Right lobe of liver (tissue), 6 donors: ENCODE measurements at regions not wholly inside any gene's neighbourhood (a gene's known extent, or its start where the extent isn't known, plus 50 kb on each side); places are given as distances from the start of the nearest gene placed in this dataset.
"Not testable (repeated sequence)": the region's sequence is repeated elsewhere in the genome, so short reads cannot be mapped to it uniquely, and the experiment has no call there.

Experiments
- ATAC-seq, 4 donors: fragments of 200-7000 bp; cut with Tn5 transposase; one replicate each; pipeline ENCODE4 v1.9.1; 2020; ENCODE audit warnings: mild to moderate bottlenecking in 4 of 4, moderate library complexity in 4 of 4
- DNase-seq, 3 donors: peaks; one replicate each; pipeline ENCODE4 v3.0.0-alpha.2; 2020
- H3K27ac ChIP-seq, 3 donors: fragments of 200-600 bp; one replicate each; pipeline ENCODE4 v1.8.0; 2022
- H3K27me3 ChIP-seq, 2 donors: fragments of 200-600 bp; one replicate each; pipeline ENCODE4 v1.8.0; 2022
- H3K36me3 ChIP-seq, 4 donors: fragments of 200-600 bp; sonication (generic) in 1 of 4; one replicate each; pipeline versions ENCODE4 v1.5.1 to v1.8.0; 2017 to 2022; ENCODE audit warnings: control low read depth in 1 of 4
- H3K4me1 ChIP-seq, 4 donors: fragments of 200-600 bp; sonication (generic) in 1 of 4; one replicate each; pipeline versions ENCODE4 v1.5.1 to v1.8.0; 2017 to 2022; ENCODE audit warnings: control low read depth in 1 of 4
- H3K4me3 ChIP-seq, 3 donors: fragments of 200-600 bp; one replicate each; pipeline ENCODE4 v1.8.0; 2022
- H3K9me3 ChIP-seq, 4 donors: fragments of 200-600 bp; sonication (generic) in 1 of 4; one replicate each; pipeline versions ENCODE4 v1.5.1 to v1.8.0; 2017 to 2022; ENCODE audit warnings: control low read depth in 1 of 4
- POLR2A ChIP-seq: fragments of 450-650 bp; IDR thresholded peaks from one replicate; pipeline ENCODE4 v1.6.1; 2017; ENCODE audit warnings: antibody characterized with exemption, mild to moderate bottlenecking
- WGBS: methylation state at CpG from one replicate; pipeline ENCODE4 v1.1.6; 2018; ENCODE audit warnings: low coverage, low lambda C conversion rate; ENCODE audit not compliant: insufficient coverage; ENCODE audit errors: missing lambda C conversion rate; 5-methylcytosine and 5-hydroxymethylcytosine counted together
- intact Hi-C, 2 donors: fragments of 100-400 bp; cut with DNase I; formaldehyde crosslinking; loops; one replicate each; pipeline versions ENCODE4 v1.11.2 to v1.14.1; 2022
- TF ChIP-seq, protein P1 (sequence below), 4 donors: fragments of 200-600 bp in 3 of 4; fragments of 450-650 bp in 1 of 4; IDR thresholded peaks; one replicate each; pipeline versions ENCODE4 v1.5.1 to v1.8.0; 2016 to 2022; ENCODE audit warnings: antibody characterized with exemption in 4 of 4, mild to moderate bottlenecking in 2 of 4
- donor health status: DM: no; HTN: yes; CAD: no.
- donor health status: DM: no; HTN: no; CAD: no.
- donor health status: DM: no; HTN: no; CAD: no.
- donor health status: DM: no; HTN: yes; CAD: no.
- donor health status: DM: no; HTN: yes; CAD: no.

DNA sequence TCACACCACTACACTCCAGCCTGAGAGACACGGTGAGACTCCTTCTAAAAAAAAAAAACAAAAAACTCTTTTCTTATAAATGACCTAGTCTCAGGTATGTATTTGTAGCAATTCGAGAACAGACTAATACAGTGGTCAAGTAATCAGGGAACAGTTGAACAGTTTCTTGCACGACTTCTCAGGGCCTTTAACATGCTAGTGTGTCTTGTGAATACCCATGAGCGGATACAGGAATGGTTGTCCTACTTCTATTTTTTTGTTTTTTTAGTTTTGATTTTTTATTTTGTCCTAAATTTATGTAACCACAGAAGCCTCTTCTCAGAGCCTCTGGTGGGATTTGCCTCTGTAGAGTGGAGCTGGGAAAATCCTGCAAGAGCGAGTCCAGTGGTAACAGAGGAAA lies 71.0 kb upstream of the NANOS1 start:
- no peaks in the 10 kb centered on the region for H3K9me3 ChIP-seq
- intact Hi-C loops = no loop called here

DNA sequence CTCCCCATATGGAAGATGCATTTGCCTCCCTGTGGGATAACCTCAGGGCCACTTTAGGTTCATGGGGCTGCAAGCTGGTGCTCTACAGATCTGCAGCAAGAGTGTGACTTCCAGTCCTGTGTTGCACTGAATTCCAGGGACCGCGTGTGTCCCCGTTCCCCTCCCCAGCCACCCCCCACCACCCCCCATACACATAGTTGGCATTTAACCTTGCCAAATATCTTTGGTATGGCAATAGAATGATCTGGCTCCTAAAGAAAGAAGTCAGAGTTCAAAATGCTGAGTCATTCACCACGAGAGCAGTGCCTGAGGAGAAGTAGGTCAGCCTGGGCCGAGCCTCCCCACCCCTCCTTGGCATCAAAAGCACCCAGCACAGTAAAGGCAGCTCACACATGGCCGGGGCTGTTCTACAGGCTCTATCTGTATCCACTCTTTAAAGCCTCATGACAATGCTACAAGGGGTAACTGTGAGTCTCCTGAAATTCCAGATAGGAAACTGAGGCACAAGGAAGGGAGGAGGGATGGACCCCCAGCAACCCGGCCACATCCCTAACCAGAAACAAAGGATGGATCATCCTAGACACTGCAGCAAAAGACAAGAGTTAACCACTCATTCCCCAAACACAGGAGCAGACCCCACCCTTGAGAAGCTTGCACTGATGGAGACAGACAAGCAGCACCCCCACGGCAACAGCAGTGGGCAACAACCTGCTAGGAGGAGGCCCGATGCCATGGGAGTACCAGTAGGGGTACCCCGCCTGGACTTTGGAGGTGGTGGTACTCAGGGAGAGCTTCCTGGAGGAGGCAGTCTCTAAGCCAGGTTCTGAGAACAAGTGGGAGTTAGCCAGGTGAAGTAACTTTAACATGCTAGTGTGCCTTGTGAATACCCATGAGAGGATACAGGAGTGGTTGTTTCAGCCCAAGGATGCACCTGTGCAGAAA lies 70.3 kb upstream of the NANOS1 start:
- H3K4me1 ChIP-seq = peaks cover 0 to 11% (median 0%) of the 10 kb centered on the region in 4 donors
- TF ChIP-seq, protein P1, sequence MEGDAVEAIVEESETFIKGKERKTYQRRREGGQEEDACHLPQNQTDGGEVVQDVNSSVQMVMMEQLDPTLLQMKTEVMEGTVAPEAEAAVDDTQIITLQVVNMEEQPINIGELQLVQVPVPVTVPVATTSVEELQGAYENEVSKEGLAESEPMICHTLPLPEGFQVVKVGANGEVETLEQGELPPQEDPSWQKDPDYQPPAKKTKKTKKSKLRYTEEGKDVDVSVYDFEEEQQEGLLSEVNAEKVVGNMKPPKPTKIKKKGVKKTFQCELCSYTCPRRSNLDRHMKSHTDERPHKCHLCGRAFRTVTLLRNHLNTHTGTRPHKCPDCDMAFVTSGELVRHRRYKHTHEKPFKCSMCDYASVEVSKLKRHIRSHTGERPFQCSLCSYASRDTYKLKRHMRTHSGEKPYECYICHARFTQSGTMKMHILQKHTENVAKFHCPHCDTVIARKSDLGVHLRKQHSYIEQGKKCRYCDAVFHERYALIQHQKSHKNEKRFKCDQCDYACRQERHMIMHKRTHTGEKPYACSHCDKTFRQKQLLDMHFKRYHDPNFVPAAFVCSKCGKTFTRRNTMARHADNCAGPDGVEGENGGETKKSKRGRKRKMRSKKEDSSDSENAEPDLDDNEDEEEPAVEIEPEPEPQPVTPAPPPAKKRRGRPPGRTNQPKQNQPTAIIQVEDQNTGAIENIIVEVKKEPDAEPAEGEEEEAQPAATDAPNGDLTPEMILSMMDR (IDR thresholded peaks at IDR 0.05) = no peak
- TF ChIP-seq POLR2A = no peak
- intact Hi-C loops = no loop called here
- DNase-seq = peak in 1 of 3 donors; percentile 64
- peak; percentile 63 to 94 (median 79) for ATAC-seq
- no peaks in the 10 kb centered on the region for H3K27me3 ChIP-seq
- H3K36me3 ChIP-seq = no peaks in the 10 kb centered on the region
- WGBS = 24% methylated on average over 5 of the region's 10 CpGs
- no peak overlapping the region for H3K27ac ChIP-seq
- H3K4me3 ChIP-seq = no peak overlapping the region
- no peaks in the 10 kb centered on the region for H3K9me3 ChIP-seq

More for the DNA sequence above, 71.0 kb upstream of the NANOS1 start:
- Histone ChIP-seq H3K4me1 (peaks cover 0 to 11% (median 0%) of the 10 kb centered on the region in 4 donors), H3K27ac (no peak overlapping the region), H3K4me3 (no peak overlapping the region), H3K36me3 (no peaks in the 10 kb centered on the region), H3K27me3 (no peaks in the 10 kb centered on the region)
- 93% methylated on average over 4 of the region's 5 CpGs for WGBS
- ATAC-seq (no peak), DNase-seq (no peak)
- no peak for TF ChIP-seq POLR2A
- TF ChIP-seq, protein P1 (IDR thresholded peaks at IDR 0.05) = no peak

DNA sequence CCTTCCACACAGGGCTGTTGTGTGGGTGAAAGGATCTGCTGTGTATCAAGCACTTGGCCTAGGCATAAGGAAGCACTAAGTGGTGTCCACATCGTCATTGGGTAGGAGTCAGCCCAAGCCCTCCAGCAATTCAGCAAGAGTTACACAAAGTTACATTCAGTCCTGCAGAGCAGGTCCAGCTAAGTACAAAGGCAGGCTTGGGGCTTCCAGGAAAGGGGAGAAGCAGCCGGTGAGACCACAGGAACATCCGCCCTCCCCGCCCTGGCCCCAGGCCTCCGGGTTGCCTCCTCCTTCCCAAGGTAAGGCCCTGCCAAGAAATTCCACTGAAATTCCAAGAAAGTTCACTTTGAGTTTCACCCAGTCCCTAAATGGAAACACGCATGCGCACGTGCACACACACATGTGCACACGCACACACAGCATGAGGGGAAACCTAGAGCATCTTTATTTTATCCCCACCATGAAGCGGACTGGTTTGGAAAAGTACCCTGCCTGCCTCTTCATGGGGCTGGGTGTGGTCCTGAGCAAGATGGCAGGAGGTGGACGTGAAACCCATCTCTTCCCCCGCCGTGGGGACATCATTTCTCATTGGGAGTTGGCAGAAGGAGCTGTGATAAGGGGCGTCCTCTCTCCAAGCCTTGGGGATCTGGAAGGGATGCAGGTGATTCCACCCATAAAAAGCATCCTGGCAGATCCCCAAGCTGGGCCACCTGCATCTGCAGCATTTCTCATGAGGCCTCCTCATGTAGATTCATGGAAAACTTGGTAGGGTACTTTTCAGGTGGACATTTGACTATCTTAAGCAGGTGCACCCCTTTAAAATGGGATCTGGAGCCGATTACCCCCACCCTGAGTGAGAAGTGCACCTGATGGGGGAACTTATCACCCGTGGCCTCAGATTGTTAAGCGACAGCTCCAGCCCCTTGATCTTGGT lies 69.1 kb upstream of the NANOS1 start:
- Histone ChIP-seq H3K27me3 (no peaks in the 10 kb centered on the region), H3K4me3 (no peak overlapping the region), H3K36me3 (no peaks in the 10 kb centered on the region), H3K27ac (no peak overlapping the region), H3K9me3 (no peaks in the 10 kb centered on the region), H3K4me1 (peaks cover 0 to 11% (median 0%) of the 10 kb centered on the region in 4 donors)
- ATAC-seq (no peak), DNase-seq (peak in 1 of 3 donors; percentile 38)
- no peak for TF ChIP-seq POLR2A
- TF ChIP-seq, protein P1 (IDR thresholded peaks at IDR 0.05) = no peak
- 73% methylated on average over 7 of the region's 17 CpGs for WGBS
- intact Hi-C loops = no loop called here

- no peak overlapping the region for H3K4me3 ChIP-seq
- peak in 1 of 3 donors; percentile 25 for DNase-seq
- H3K27ac ChIP-seq = no peak overlapping the region
- no peaks in the 10 kb centered on the region for H3K36me3 ChIP-seq
- 70% methylated on average over 6 of the region's 7 CpGs for WGBS
- intact Hi-C loops = no loop called here
- H3K27me3 ChIP-seq = no peaks in the 10 kb centered on the region
- no peak for ATAC-seq
- no peak for TF ChIP-seq POLR2A
- TF ChIP-seq, protein P1 (IDR thresholded peaks at IDR 0.05) = no peak
- no peaks in the 10 kb centered on the region for H3K9me3 ChIP-seq
- H3K4me1 ChIP-seq = peaks cover 0 to 11% (median 0%) of the 10 kb centered on the region in 4 donors
These were observed 68.1 kb upstream of the NANOS1 start for GRCh38 chr10:118961436-118961835.

DNA sequence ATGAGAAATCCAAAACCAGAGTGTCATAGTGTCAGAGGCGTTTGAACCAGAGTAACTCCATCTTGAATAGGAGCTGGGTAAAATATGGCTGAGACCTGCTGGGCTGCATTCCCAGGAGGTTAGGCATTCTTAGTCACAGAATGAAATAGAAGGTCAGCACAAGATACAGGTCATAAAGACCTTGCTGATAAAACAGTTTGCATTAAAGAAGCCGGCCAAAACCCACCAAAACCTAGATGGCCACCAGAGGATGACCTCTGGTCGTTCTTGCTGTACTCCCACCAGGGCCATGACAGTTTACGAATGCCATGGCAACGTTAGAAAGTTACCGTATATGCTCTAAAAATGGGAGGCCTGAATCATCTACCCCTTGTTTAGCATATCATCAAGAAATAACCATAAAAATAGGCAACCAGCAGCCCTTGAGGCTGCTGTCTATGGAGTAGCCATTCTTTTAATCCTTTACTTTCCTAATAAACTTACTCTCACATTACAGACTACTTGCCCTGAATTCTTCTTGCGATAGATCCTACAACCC lies 67.1 kb upstream of the NANOS1 start:
- WGBS = 38% methylated on average over 5 of the region's 7 CpGs

More for the DNA sequence above, 67.1 kb upstream of the NANOS1 start:
- H3K27ac ChIP-seq, intact Hi-C loops, H3K4me3 ChIP-seq, H3K36me3 ChIP-seq, DNase-seq, H3K9me3 ChIP-seq, ATAC-seq, H3K27me3 ChIP-seq: not testable (repeated sequence)
- H3K4me1 ChIP-seq = peaks cover 0 to 11% (median 0%) of the 10 kb centered on the region in 4 donors
